Trophoblast cell (in vitro differentiated cells and primary cell): ENCODE measurements at regions not wholly inside any gene's neighbourhood (a gene's known extent, or its start where the extent isn't known, plus 50 kb on each side); places are given as distances from the start of the nearest gene placed in this dataset.

Source experiments
- DNase-seq, 2 donors: peaks; one replicate each; pipeline ENCODE4 v3.0.0-alpha.2; 2016
- H2AFZ ChIP-seq: 2 replicates; pipeline ENCODE4 v1.6.1; 2013; ENCODE audit warnings: low read length, moderate library complexity, mild to moderate bottlenecking; ENCODE audit not compliant: insufficient read depth, poor library complexity
- H2AK5ac ChIP-seq: 2 replicates; pipeline ENCODE4 v1.6.1; 2013; ENCODE audit warnings: mild to moderate bottlenecking, low read length
- H2BK120ac ChIP-seq: 2 replicates; pipeline ENCODE4 v1.6.1; 2013; ENCODE audit warnings: low read length, mild to moderate bottlenecking, moderate library complexity; ENCODE audit not compliant: insufficient read depth, poor library complexity
- H2BK12ac ChIP-seq: 2 replicates; pipeline ENCODE4 v1.6.1; 2013; ENCODE audit warnings: mild to moderate bottlenecking, low read length, moderate library complexity
- H2BK5ac ChIP-seq: 2 replicates; pipeline ENCODE4 v1.6.1; 2013; ENCODE audit warnings: low read length, low read depth, moderate library complexity, mild to moderate bottlenecking; ENCODE audit not compliant: poor library complexity
- H3K14ac ChIP-seq: 2 replicates; pipeline ENCODE4 v1.6.1; 2013; ENCODE audit warnings: mild to moderate bottlenecking, low read length
- H3K18ac ChIP-seq: 2 replicates; pipeline ENCODE4 v1.6.1; 2013; ENCODE audit warnings: mild to moderate bottlenecking, low read length
- H3K23ac ChIP-seq: 2 replicates; pipeline ENCODE4 v1.6.1; 2013; ENCODE audit warnings: low read length
- H3K27ac ChIP-seq: 2 replicates; pipeline ENCODE4 v1.5.1; 2013; ENCODE audit warnings: low read depth, mild to moderate bottlenecking, inconsistent platforms, low read length, moderate library complexity
- H3K27me3 ChIP-seq: 2 replicates; pipeline ENCODE4 v1.6.1; 2013; ENCODE audit warnings: inconsistent platforms, mild to moderate bottlenecking, low read length, moderate library complexity; ENCODE audit not compliant: insufficient read depth
- H3K36me3 ChIP-seq, 2 experiments: 1 replicate in 1 of 2; 2 replicates in 1 of 2; pipeline ENCODE4 v1.6.1; 2013; ENCODE audit warnings: low read length in 2 of 2, mild to moderate bottlenecking in 2 of 2, moderate library complexity in 1 of 2; ENCODE audit not compliant: insufficient read depth in 2 of 2, control insufficient read depth in 1 of 2
- H3K4ac ChIP-seq: 2 replicates; pipeline ENCODE4 v1.6.1; 2013; ENCODE audit warnings: low read depth, mild to moderate bottlenecking, low read length, moderate library complexity
- H3K4me1 ChIP-seq, 2 experiments: 1 replicate in 1 of 2; 2 replicates in 1 of 2; pipeline ENCODE4 v1.6.1; 2013; ENCODE audit warnings: low read length in 2 of 2, mild to moderate bottlenecking in 2 of 2, moderate library complexity in 1 of 2; ENCODE audit not compliant: insufficient read depth in 2 of 2, control insufficient read depth in 1 of 2
- H3K4me2 ChIP-seq: 2 replicates; pipeline ENCODE4 v1.6.1; 2013; ENCODE audit warnings: inconsistent platforms, mild to moderate bottlenecking, low read length, moderate library complexity
- H3K4me3 ChIP-seq: 2 replicates; pipeline ENCODE4 v1.5.1; 2013; ENCODE audit warnings: mild to moderate bottlenecking, low read depth, low read length, inconsistent platforms
- H3K79me1 ChIP-seq: one replicate; pipeline ENCODE4 v1.6.1; 2013; ENCODE audit warnings: low read length
- H3K79me2 ChIP-seq: 2 replicates; pipeline ENCODE4 v1.6.1; 2013; ENCODE audit warnings: low read length, mild to moderate bottlenecking; ENCODE audit not compliant: control insufficient read depth, insufficient read depth, poor library complexity
- H3K9ac ChIP-seq: 2 replicates; pipeline ENCODE4 v1.6.1; 2013; ENCODE audit warnings: mild to moderate bottlenecking, low read length
- H3K9me3 ChIP-seq: 2 replicates; pipeline ENCODE4 v1.6.1; 2013; ENCODE audit warnings: low read depth, mild to moderate bottlenecking, control low read depth, inconsistent platforms, low read length; ENCODE audit not compliant: insufficient read depth
- H4K12ac ChIP-seq: 2 replicates; pipeline ENCODE4 v1.6.1; 2013; ENCODE audit warnings: low read depth, mild to moderate bottlenecking, low read length, moderate library complexity
- H4K8ac ChIP-seq: 2 replicates; pipeline ENCODE4 v1.6.1; 2013; ENCODE audit warnings: low read depth, mild to moderate bottlenecking, low read length, moderate library complexity
- H4K91ac ChIP-seq: one replicate; pipeline ENCODE4 v1.6.1; 2013; ENCODE audit warnings: low read depth, mild to moderate bottlenecking, low read length, moderate library complexity
- WGBS: extraction: QIAGEN DNeasy Blood & Tissue Kit; methylation state at CpG from one replicate; pipeline ENCODE4 v1.1.7; 2013; ENCODE audit warnings: missing lambda C conversion rate; ENCODE audit not compliant: insufficient read length, insufficient coverage; ENCODE audit errors: extremely low coverage; 5-methylcytosine and 5-hydroxymethylcytosine counted together

DNA sequence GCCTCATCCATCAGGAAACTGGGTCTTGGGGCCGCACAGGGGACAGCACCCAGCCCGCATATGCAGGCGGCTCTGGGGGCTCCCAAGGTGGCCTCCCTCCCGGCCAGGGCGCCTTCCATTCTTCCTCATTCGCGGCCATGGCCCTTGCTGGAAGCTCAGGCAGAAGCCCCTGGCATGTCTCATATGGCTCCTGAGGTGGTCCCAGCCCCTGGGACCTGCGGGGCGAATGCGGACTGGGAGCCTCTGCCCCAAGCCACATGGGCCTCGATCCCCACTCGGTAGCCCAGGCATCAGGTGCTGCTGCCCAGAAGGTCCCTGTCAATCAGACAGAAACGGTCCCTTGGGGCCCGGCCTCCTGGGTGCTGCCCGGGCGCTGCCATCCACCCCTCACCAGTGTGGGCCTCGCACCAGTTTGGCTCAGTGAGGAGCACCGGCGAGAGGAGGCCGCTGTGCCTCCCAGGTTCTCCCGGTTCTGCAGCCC, 301.6 kb downstream of the TEX29 start:
- no peaks in the 10 kb centered on the region for H3K79me1 ChIP-seq
- no peak overlapping the region for H2AFZ ChIP-seq
- no peaks in the 10 kb centered on the region for H3K79me2 ChIP-seq
- no peak overlapping the region for H3K18ac ChIP-seq
- no peak overlapping the region for H3K27ac ChIP-seq
- no peak overlapping the region for H2BK12ac ChIP-seq
- no peaks in the 10 kb centered on the region for H3K27me3 ChIP-seq
- no peak overlapping the region for H3K4me3 ChIP-seq
- H4K91ac ChIP-seq = no peak overlapping the region
- H4K8ac ChIP-seq = no peak overlapping the region
- H4K12ac ChIP-seq = no peak overlapping the region
- H3K4me2 ChIP-seq = no peak overlapping the region
- no peak overlapping the region for H2AK5ac ChIP-seq
- no peak for DNase-seq
- H3K4ac ChIP-seq = no peak overlapping the region
- H3K14ac ChIP-seq = no peak overlapping the region
- no peak overlapping the region for H3K23ac ChIP-seq
- no peak overlapping the region for H2BK5ac ChIP-seq
- H2BK120ac ChIP-seq = no peak overlapping the region
- no peak overlapping the region for H3K9ac ChIP-seq
- peaks cover 7% of the 10 kb centered on the region for H3K9me3 ChIP-seq
- WGBS = no CpG with 5 or more reads among the region's 21 CpGs
- H3K4me1 ChIP-seq = no peaks in the 10 kb centered on the region
- H3K36me3 ChIP-seq = no peaks in the 10 kb centered on the region

DNA sequence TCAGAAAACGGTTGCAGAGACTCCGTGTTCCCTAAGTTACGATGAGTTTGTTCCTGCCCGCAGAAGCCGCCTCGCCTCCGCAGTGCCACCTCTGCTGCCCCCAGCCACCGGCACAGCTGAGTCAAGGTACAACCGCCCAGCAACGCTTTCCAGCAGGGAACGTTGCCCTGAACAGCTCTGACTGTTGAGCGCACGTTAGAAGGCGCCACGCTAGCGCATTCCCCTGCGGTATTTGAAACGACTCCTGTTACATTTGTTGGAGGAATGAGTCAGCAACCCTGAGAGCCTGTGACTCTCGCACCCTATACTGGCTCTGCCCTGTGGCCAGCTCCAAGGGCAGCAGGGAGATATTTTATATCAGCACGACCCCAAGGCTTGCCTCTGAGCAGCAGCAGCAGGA, 302.8 kb downstream of the TEX29 start:
- WGBS = no CpG with 5 or more reads among the region's 20 CpGs

DNA sequence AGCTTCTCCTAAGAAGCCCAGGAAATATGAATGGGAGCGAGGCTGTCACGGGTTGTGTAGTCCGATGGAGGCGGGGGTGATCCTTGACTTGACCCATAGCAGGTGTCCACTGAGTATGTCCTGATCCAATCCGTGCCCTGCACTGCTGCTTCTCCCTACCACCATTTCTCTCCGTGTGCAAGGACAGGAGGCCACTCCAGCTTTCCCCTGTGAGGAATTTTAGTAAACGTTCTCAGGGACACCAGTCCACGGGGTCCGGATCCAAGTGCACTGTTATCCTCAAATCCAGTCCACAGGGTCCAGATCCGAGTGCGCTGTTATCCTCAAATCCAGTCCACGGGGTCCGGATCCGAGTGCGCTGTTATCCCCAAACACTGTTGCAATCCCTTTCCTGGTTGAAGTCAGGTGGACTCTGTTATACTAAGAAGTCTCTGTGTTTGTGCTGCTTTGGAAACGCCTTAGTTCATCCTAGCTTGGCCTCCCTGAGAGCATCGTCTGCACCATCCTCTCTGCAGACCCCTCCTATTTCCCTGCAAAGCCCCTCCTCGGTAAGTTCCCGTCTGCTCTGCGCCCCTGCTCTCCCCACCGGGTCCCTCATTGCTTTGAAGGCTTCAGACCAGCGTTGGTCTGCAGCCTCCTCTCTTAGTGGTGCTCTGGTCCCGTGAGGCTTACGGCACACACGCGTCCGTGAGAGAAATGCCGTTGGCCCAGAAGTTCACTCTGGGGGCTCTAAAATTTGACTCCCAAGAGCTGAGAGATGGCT, 303.5 kb downstream of the TEX29 start:
- no peak overlapping the region for H3K4ac ChIP-seq
- no CpG with 5 or more reads among the region's 28 CpGs for WGBS

More for the DNA sequence above, 302.8 kb downstream of the TEX29 start:
- no peak overlapping the region for H3K4me3 ChIP-seq
- no peak overlapping the region for H4K12ac ChIP-seq
- no peaks in the 10 kb centered on the region for H3K79me2 ChIP-seq
- H4K91ac ChIP-seq = no peak overlapping the region
- no peaks in the 10 kb centered on the region for H3K4me1 ChIP-seq
- no peak overlapping the region for H3K4ac ChIP-seq
- H2AFZ ChIP-seq = no peak overlapping the region
- no peak overlapping the region for H3K23ac ChIP-seq
- peak; percentile 32 to 62 for DNase-seq
- no peak overlapping the region for H2BK120ac ChIP-seq
- H3K36me3 ChIP-seq = no peaks in the 10 kb centered on the region
- no peak overlapping the region for H4K8ac ChIP-seq
- H3K9me3 ChIP-seq = peaks cover 7% of the 10 kb centered on the region
- no peak overlapping the region for H3K4me2 ChIP-seq
- no peak overlapping the region for H2BK5ac ChIP-seq
- no peaks in the 10 kb centered on the region for H3K79me1 ChIP-seq
- no peak overlapping the region for H2BK12ac ChIP-seq
- H3K27ac ChIP-seq = no peak overlapping the region
- no peaks in the 10 kb centered on the region for H3K27me3 ChIP-seq
- H3K18ac ChIP-seq = no peak overlapping the region
- no peak overlapping the region for H3K9ac ChIP-seq
- H2AK5ac ChIP-seq = no peak overlapping the region
- no peak overlapping the region for H3K14ac ChIP-seq

DNA sequence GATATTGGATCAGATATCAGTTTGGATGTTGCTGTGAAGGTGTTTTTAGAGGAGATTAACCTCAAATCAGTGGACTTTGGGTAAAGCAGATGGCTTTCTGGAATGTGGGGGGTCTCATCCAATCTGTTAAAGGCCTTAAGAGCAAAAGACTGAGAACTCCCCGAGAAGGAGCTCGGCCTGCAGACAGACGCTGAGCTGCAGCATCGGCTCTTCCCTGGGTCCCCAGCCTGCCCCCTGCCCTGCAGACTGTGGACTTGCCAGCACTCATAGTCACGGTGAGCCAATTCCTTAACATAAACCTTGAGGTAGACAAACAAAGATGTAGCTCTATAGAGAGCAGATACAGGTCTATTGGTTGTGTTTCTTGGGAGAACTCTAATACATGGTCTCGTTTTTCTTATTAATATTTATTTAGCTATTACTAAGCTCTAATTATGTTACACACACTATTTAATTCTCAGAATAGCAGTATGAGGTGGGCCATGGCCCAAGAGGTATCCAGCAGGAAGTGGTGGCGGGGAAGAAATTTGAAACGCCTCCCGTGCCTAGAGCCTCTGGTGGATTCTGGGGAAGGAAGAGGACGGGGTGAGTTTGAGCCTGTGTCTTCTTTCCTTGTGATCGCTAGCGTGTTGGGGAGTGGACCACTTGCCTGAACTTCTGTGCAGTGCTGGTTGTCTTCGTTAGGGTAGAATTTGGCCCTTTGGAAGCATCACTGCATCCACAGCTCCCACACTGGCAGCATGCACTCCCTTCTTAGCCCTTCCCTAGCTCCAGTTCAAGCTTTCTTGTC, 305.3 kb downstream of the TEX29 start:
- Histone ChIP-seq H3K27ac (no peak overlapping the region), H2AK5ac (no peak overlapping the region), H3K14ac (no peak overlapping the region), H3K4me3 (no peak overlapping the region), H2BK5ac (no peak overlapping the region), H2AFZ (no peak overlapping the region), H3K4ac (no peak overlapping the region), H3K79me1 (no peaks in the 10 kb centered on the region), H3K79me2 (no peaks in the 10 kb centered on the region), H3K18ac (no peak overlapping the region), H4K8ac (no peak overlapping the region), H3K27me3 (no peaks in the 10 kb centered on the region), H2BK12ac (no peak overlapping the region), H2BK120ac (no peak overlapping the region), H3K23ac (no peak overlapping the region), H4K91ac (no peak overlapping the region), H3K36me3 (no peaks in the 10 kb centered on the region), H3K4me2 (no peak overlapping the region), H3K9me3 (peaks cover 9% of the 10 kb centered on the region), H3K4me1 (no peaks in the 10 kb centered on the region), H4K12ac (no peak overlapping the region), H3K9ac (no peak overlapping the region)
- WGBS = no CpG with 5 or more reads among the region's 13 CpGs
- DNase-seq = no peak

More for the DNA sequence above, 303.5 kb downstream of the TEX29 start:
- Histone ChIP-seq H3K79me2 (no peaks in the 10 kb centered on the region), H3K79me1 (no peaks in the 10 kb centered on the region), H3K4me3 (no peak overlapping the region), H2BK120ac (no peak overlapping the region), H3K4me2 (no peak overlapping the region), H2AFZ (no peak overlapping the region), H3K18ac (no peak overlapping the region), H4K12ac (no peak overlapping the region), H3K14ac (no peak overlapping the region), H2AK5ac (no peak overlapping the region), H2BK12ac (no peak overlapping the region), H3K9ac (no peak overlapping the region), H2BK5ac (no peak overlapping the region), H3K27me3 (no peaks in the 10 kb centered on the region), H3K4me1 (no peaks in the 10 kb centered on the region), H3K9me3 (peaks cover 7% of the 10 kb centered on the region), H4K91ac (no peak overlapping the region), H4K8ac (no peak overlapping the region), H3K36me3 (no peaks in the 10 kb centered on the region), H3K27ac (no peak overlapping the region), H3K23ac (no peak overlapping the region)
- DNase-seq = no peak
